ENCODE measurements at regions not wholly inside any gene's neighbourhood (a gene's known extent, or its start where the extent isn't known, plus 50 kb on each side); places are given as distances from the start of the nearest gene placed in this dataset.

DNA sequence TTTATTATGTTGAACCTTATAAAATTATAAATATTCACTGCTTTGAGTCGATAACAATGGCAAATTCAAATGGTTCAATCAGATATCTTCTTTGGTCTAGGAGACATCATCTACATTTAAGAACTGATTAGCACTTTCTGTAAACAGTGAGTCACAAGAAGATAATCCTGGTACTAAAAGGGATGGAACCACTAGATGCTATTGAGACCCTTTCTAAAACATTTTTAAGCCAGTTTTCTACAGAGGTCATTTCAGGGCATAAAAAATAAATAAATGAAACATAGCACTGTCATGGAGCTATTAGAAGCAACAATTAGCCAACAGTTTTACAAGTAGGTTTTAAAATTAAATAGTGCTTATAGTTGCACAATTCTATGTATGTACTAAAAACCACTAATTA is 212.2 kb downstream of the DUSP6 start:
- DNase-seq (ENCODE audit: insufficient read length) = no peak
- no peak for FAIRE-seq

DNA sequence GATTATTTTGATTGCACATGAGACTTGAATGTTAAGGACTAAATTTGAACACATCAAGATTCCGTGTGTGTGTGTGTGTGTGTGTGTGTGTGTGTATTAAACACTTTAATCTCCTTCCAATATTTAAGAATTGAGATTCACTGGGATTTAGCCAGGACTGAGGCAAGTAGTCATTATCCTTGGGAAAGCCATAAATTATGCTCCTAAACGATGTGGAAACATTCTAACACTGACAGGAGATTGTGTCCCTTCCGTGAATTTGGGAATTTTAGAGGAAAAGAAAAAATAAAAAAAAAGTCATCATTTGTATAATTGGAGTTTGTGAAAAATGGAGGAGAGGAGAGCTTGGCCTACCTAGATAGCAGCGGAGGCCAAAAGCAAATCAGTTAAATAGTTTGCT is 212.9 kb downstream of the DUSP6 start:
- no peak for FAIRE-seq
- TF ChIP-seq POLR2A (IDR thresholded peaks at IDR 0.05; ENCODE audit: low read depth, low read length) (no peak), TAF1 (IDR thresholded peaks at IDR 0.05; ENCODE audit: borderline replicate concordance, low read depth, low read length) (no peak), POLR2AphosphoS5 (IDR thresholded peaks at IDR 0.05; ENCODE audit: low read depth, low read length) (no peak)
- no peak for DNase-seq (ENCODE audit: insufficient read length)

More for the DNA sequence above, 212.2 kb downstream of the DUSP6 start:
- TF ChIP-seq TAF1 (IDR thresholded peaks at IDR 0.05; ENCODE audit: borderline replicate concordance, low read depth, low read length) = no peak
- TF ChIP-seq POLR2A (IDR thresholded peaks at IDR 0.05; ENCODE audit: low read depth, low read length) = no peak
- no peak for TF ChIP-seq POLR2AphosphoS5 (IDR thresholded peaks at IDR 0.05; ENCODE audit: low read depth, low read length)

DNA sequence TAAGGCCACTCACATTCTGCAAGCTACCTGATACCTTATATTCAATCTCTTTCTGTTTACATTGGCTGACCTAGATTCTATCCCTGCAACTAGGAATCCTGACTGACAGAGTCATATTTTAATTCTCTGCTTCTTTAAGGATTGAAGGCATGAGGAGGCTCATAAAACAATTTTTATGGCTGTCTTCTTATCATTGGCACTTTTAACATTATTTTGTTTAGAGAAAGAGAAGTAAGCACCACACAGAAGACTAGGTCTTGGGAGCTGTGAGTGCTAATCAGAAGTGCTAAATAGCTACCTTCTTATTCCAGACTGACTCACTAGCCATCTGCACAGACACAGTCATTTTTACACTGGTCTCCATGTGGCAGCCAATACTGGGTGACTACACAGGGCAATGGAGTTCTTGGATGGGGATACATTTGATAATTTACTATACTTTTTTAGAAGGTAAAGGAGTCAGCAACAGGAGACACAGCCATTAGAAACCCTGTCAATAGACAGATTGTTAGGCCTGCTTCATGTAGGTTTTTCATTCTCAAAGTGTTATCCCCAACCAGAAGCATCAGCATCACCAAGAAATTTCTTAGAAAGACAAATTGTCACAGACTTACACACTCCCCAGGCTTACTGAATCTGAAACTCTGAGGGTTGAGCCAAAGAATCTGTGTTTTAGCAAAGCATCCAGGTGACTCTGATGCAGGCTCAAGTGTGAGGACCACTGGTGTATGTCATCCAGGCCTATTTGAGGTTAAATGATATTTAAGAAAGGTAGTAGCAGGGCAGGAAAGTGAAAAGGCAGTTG is 214.1 kb downstream of the DUSP6 start:
- TF ChIP-seq POLR2AphosphoS5 (IDR thresholded peaks at IDR 0.05; ENCODE audit: low read depth, low read length) (no peak), TAF1 (IDR thresholded peaks at IDR 0.05; ENCODE audit: borderline replicate concordance, low read depth, low read length) (no peak), POLR2A (IDR thresholded peaks at IDR 0.05; ENCODE audit: low read depth, low read length) (no peak)
- DNase-seq (ENCODE audit: insufficient read length) (no peak), FAIRE-seq (no peak)

DNA sequence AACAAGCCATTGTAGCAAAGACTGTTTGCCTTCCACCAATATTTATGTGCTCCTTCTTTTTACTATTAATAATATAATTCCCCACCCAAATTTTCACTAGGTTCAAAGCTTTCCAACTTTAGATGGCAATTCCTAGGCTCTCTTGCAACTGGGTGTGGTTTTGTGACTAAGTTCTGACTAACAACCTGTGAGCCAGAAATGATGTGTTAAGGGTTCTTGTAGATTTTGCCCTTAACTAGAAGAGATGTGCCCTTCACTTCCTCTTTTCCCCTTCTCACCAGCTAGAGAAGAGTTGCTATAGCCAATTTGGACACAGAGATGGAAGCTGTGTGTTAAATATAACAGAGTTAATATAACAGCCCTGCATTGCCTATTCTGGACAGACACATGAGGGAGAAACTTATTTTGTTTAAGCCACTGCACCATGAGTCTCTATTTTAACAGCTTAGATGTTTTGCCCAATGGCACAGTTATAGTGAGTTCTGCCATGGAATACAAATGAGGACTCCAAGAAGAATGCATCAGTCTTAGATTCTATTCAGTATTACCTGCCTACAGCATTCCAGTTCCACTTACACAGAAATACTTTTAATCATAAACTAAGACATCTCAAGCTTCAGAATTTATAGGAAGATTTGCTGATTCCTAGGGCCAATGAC is 216.2 kb downstream of the DUSP6 start:
- DNase-seq (ENCODE audit: insufficient read length) = no peak
- no peak for FAIRE-seq
- TF ChIP-seq POLR2AphosphoS5 (IDR thresholded peaks at IDR 0.05; ENCODE audit: low read depth, low read length) (no peak), TAF1 (IDR thresholded peaks at IDR 0.05; ENCODE audit: borderline replicate concordance, low read depth, low read length) (no peak), POLR2A (IDR thresholded peaks at IDR 0.05; ENCODE audit: low read depth, low read length) (no peak)

DNA sequence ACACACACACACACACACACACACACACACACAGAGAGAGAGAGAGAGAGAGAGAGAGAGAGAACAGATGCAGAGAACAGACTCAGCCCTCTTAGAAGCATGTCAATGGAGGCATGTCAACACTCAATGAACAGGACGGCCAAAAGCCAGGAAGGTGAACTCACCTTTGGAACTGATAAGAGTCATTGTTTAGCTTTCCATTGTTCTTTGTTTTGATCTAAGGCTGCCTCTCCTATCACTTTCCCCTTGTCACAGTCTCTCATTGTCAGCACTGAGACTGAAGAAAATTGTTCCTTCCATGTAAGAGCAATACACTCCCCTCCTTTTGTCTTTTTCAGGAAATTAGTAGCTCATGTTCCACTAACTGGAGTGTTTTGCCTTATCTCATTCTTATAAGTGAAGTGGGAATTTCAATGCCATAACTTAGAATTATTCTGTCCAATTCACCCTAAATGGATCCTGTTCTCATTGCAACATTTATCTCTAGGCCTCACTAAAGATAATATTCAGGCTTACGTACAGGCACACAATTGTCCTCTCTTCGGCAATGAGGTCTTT is 218.0 kb downstream of the DUSP6 start:
- FAIRE-seq = no peak
- TF ChIP-seq POLR2A (IDR thresholded peaks at IDR 0.05; ENCODE audit: low read depth, low read length) (no peak), TAF1 (IDR thresholded peaks at IDR 0.05; ENCODE audit: borderline replicate concordance, low read depth, low read length) (no peak), POLR2AphosphoS5 (IDR thresholded peaks at IDR 0.05; ENCODE audit: low read depth, low read length) (no peak)
- no peak for DNase-seq (ENCODE audit: insufficient read length)

DNA sequence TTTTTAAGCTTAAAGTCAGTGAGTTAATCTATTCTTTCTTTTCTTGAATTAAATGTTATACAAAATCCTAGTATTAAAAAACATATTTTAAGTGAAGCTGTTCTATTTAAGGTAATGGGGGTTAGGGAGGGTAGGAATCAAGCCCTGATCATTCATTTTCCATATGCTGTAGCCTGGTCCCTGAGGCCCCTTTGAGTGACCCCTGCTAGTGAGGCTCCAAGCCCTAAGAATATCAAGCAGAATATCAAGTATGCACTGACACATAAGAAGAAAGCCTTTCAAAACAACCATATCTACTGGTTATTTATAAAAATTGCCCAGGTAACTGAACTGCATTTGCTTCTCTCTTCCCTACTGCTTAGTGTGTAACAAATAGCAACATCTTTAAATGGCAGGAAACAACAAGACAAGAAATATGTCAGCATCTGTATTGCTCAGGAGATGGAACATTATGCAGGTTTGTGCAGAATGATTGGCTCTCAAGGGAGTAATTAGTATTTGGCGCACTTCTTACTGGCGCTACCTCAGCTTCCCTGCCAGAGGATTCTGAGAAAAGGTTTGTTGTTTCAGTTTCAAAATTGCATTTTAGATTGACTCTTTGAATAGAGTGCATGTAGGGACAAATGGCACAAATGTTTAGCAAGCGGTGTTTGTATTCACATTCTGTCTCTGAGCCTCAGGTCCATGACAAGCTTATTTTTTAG is 223.0 kb downstream of the DUSP6 start:
- FAIRE-seq (no peak), DNase-seq (ENCODE audit: insufficient read length) (no peak)
- no peak for TF ChIP-seq POLR2A (IDR thresholded peaks at IDR 0.05; ENCODE audit: low read depth, low read length)
- no peak for TF ChIP-seq TAF1 (IDR thresholded peaks at IDR 0.05; ENCODE audit: borderline replicate concordance, low read depth, low read length)
- no peak for TF ChIP-seq POLR2AphosphoS5 (IDR thresholded peaks at IDR 0.05; ENCODE audit: low read depth, low read length)

DNA sequence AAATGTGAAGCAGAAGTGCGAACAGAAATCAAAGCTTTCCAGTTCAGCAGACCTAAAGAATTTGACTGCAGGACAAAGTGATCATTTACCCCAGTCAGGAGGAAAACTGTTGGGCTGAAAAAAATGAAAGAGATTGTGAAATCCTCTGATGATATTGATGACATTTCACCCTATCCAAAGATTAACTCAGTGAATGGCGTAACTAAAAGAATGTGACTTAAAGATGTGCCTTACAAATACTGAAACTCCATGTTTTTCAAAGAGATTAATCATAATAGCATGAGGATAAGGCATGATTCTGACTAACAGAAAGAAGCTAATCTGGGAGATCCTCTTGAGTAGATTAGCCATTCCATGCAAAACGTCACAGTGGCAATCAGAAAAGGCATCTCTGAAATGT is 225.6 kb downstream of the DUSP6 start:
- no peak for FAIRE-seq
- no peak for TF ChIP-seq POLR2AphosphoS5 (IDR thresholded peaks at IDR 0.05; ENCODE audit: low read depth, low read length)
- no peak for TF ChIP-seq POLR2A (IDR thresholded peaks at IDR 0.05; ENCODE audit: low read depth, low read length)
- TF ChIP-seq TAF1 (IDR thresholded peaks at IDR 0.05; ENCODE audit: borderline replicate concordance, low read depth, low read length) = no peak
- no peak for DNase-seq (ENCODE audit: insufficient read length)

DNA sequence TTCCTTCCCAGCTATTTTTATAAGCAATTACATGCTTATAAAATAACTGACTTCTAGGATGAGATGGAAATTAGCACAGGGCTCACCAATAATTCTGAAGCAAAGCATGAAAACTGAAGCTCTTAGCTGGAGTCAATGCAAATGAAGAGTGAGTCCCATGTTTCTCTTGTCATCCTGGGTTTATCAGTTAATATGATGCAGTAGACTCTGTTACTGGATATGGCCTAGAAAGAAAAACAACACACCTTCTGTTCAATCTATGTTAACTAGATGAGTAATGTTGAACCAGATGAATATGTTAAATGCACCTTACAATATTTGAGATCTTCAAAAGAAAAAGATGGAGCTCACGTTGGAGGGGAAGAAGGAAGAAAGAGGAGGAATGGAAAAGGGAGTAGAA is 229.4 kb downstream of the DUSP6 start:
- DNase-seq (ENCODE audit: insufficient read length) (no peak), FAIRE-seq (no peak)
- TF ChIP-seq POLR2AphosphoS5 (IDR thresholded peaks at IDR 0.05; ENCODE audit: low read depth, low read length) = no peak
- no peak for TF ChIP-seq POLR2A (IDR thresholded peaks at IDR 0.05; ENCODE audit: low read depth, low read length)
- TF ChIP-seq TAF1 (IDR thresholded peaks at IDR 0.05; ENCODE audit: borderline replicate concordance, low read depth, low read length) = no peak

DNA sequence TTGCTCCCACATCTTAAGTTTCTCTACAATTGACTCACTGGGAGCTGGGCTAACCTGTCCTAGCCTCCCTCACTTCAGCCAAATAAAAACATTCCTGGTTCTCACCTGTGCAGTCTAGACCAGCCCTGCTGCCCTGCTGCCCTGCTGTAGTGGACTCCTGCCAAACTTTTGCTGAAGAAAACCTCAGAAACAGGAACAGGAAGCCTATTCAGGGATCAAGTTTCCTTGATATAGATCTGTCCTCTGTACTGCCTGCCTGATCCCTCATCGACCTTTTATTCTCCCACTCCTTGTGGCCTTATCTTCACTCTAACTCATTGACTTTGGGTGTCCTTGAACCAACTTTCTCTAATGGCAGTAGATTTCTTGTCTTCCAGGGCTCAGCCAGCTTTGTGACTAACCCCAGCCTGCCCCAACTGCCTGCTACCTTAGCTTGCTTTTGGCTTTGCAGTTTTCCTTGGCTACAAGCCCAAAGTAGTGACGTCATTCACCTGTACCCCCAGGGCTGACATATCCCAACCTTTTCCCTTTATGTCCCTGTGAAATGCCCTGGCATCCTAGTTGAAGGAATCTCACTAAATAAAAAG is 234.8 kb downstream of the DUSP6 start:
- DNase-seq (ENCODE audit: insufficient read length) (no peak), FAIRE-seq (no peak)
- TF ChIP-seq TAF1 (IDR thresholded peaks at IDR 0.05; ENCODE audit: borderline replicate concordance, low read depth, low read length) (no peak), POLR2AphosphoS5 (IDR thresholded peaks at IDR 0.05; ENCODE audit: low read depth, low read length) (no peak), POLR2A (IDR thresholded peaks at IDR 0.05; ENCODE audit: low read depth, low read length) (no peak)

DNA sequence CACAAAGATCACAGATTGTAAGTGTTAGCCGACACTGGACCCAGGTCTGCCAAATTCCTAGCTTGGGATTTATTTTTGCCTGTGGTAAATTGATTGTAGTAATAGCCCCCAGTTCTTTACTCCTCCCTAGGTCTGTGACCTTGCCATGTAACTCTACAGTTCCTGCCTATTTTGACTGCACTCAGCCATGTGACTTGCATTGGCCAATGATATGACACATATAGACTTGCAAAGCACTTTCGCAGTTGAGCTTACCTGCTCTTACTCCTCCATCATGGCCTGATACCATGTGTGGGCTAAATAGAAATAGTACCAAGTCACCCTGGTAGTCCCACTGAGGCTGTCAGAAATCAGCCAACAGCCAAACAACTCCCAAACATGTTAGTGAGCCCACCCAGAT is 240.3 kb downstream of the DUSP6 start:
- no peak for DNase-seq (ENCODE audit: insufficient read length)
- FAIRE-seq = no peak
- TF ChIP-seq POLR2AphosphoS5 (IDR thresholded peaks at IDR 0.05; ENCODE audit: low read depth, low read length) (no peak), TAF1 (IDR thresholded peaks at IDR 0.05; ENCODE audit: borderline replicate concordance, low read depth, low read length) (no peak), POLR2A (IDR thresholded peaks at IDR 0.05; ENCODE audit: low read depth, low read length) (no peak)

DNA sequence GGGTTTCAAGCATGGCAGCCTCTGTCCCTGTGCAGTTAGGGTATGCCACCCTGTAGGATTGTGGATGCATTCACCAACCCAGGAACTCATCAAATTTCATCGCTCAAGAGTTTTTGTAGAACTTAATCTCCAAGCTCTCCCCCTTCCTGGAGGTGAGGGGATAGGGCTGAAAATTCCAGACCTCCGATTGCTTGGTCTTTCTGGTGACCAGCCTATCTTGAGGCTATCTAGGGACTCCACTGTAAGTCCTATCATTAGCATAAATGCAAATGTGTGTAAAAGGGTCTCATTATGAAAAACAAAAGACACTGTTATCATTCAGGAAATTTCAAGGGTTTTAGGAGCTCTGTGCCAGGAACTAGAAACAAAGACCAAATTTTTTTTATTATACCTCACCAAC is 244.0 kb downstream of the DUSP6 start:
- TF ChIP-seq POLR2AphosphoS5 (IDR thresholded peaks at IDR 0.05; ENCODE audit: low read depth, low read length) = no peak
- TF ChIP-seq POLR2A (IDR thresholded peaks at IDR 0.05; ENCODE audit: low read depth, low read length) = no peak
- TF ChIP-seq TAF1 (IDR thresholded peaks at IDR 0.05; ENCODE audit: borderline replicate concordance, low read depth, low read length) = no peak
- DNase-seq (ENCODE audit: insufficient read length) (no peak), FAIRE-seq (no peak)

Measured in GM12892 (cell line).